Stomach (tissue), 8 donors: ENCODE measurements at regions not wholly inside any gene's neighbourhood (a gene's known extent, or its start where the extent isn't known, plus 50 kb on each side); places are given as distances from the start of the nearest gene placed in this dataset.

ENCODE experiments used
- DNase-seq, 2 donors: peaks; one replicate each; pipeline versions ENCODE4 v3.0.0 to v3.0.0-alpha.2; 2013 to 2019
- H3K27ac ChIP-seq, 5 donors: fragments of 200-600 bp in 4 of 5; sonication (generic) in 4 of 5; one replicate each; pipeline ENCODE4 v1.5.1; 2013 to 2019; ENCODE audit warnings: mild to moderate bottlenecking in 1 of 5, moderate library complexity in 1 of 5
- H3K27me3 ChIP-seq, 3 donors: fragments of 200-600 bp; sonication (generic); one replicate each; pipeline ENCODE4 v1.5.1; 2017 to 2019; ENCODE audit warnings: mixed run types in 1 of 3
- H3K36me3 ChIP-seq, 4 donors: fragments of 200-600 bp; sonication (generic); 1 replicate in 3 of 4; 2 replicates in 1 of 4; pipeline ENCODE4 v1.5.1; 2016 to 2019
- H3K4me1 ChIP-seq, 4 donors: fragments of 200-600 bp; sonication (generic); one replicate each; pipeline ENCODE4 v1.5.1; 2016 to 2019
- H3K4me3 ChIP-seq, 4 donors: fragments of 200-600 bp; sonication (generic) in 3 of 4; one replicate each; pipeline ENCODE4 v1.5.1; 2016 to 2019; ENCODE audit warnings: mild to moderate bottlenecking in 1 of 4
- H3K9me3 ChIP-seq, 4 donors: fragments of 200-600 bp; sonication (generic); one replicate each; pipeline ENCODE4 v1.5.1; 2016 to 2019
- CTCF ChIP-seq, 7 experiments: fragments of 450-650 bp in 4 of 7; fragments of 200-600 bp in 3 of 7; sonication (generic) in 3 of 7; IDR thresholded peaks; one replicate each; pipeline ENCODE4 v1.5.1; 2016 to 2019; ENCODE audit warnings: antibody characterized with exemption in 7 of 7, control low read depth in 2 of 7, mild to moderate bottlenecking in 1 of 7
- EP300 ChIP-seq: sonication (generic); formaldehyde crosslinking; IDR thresholded peaks from one replicate; pipeline ENCODE4 v1.6.1; 2017; ENCODE audit warnings: antibody characterized with exemption
- POLR2A ChIP-seq, 4 donors: fragments of 450-650 bp; IDR thresholded peaks; one replicate each; pipeline ENCODE4 v1.6.1; 2016; ENCODE audit warnings: antibody characterized with exemption in 4 of 4, control low read depth in 2 of 4, mild to moderate bottlenecking in 1 of 4, moderate library complexity in 1 of 4
- POLR2AphosphoS5 ChIP-seq, 3 donors: sonication (generic); formaldehyde crosslinking; IDR thresholded peaks; one replicate each; pipeline ENCODE4 v1.6.1; 2016; ENCODE audit warnings: antibody characterized with exemption in 3 of 3
- WGBS, 5 donors: extraction: QIAGEN DNeasy Blood & Tissue Kit in 3 of 5; methylation state at CpG; one replicate each; pipeline versions ENCODE4 v1.1.5 to v1.1.7; 2013 to 2018; 5-methylcytosine and 5-hydroxymethylcytosine counted together
- intact Hi-C: fragments of 100-400 bp; cut with DNase I; formaldehyde crosslinking; loops from one replicate; pipeline ENCODE4 v1.15.1; 2023; ENCODE audit warnings: low total_unique reads
- donor health status: healthy with polysubstance abuse.
- donor health status: Bipolar disorder and iron deficiency.
- donor health status: healthy.

GRCh38 chr14:98229656-98230366 lies 1042.2 kb downstream of the BCL11B start:
- DNase-seq: no peak
- Histone ChIP-seq H3K4me3 (no peak overlapping the region), H3K4me1 (no peaks in the 10 kb centered on the region), H3K9me3 (no peaks in the 10 kb centered on the region), H3K36me3 (no peaks in the 10 kb centered on the region), H3K27ac (no peak overlapping the region), H3K27me3 (peaks cover 0 to 3% (median 0%) of the 10 kb centered on the region in 3 donors)
- intact Hi-C loops: no loop called here
- WGBS, 5 donors: 58 to 71% (median 64%) methylated on average over 12 of the region's 12 CpGs
- no peak for TF ChIP-seq POLR2AphosphoS5 (IDR thresholded peaks at IDR 0.05)
- TF ChIP-seq POLR2A (IDR thresholded peaks at IDR 0.05): no peak
- no peak for TF ChIP-seq CTCF (IDR thresholded peaks at IDR 0.05)
- TF ChIP-seq EP300: no peak

GRCh38 chr14:98230411-98230810 lies 1041.6 kb downstream of the BCL11B start:
- Histone ChIP-seq H3K36me3 (no peaks in the 10 kb centered on the region), H3K4me1 (no peaks in the 10 kb centered on the region), H3K9me3 (no peaks in the 10 kb centered on the region), H3K4me3 (no peak overlapping the region), H3K27ac (no peak overlapping the region), H3K27me3 (peaks cover 0 to 3% (median 0%) of the 10 kb centered on the region in 3 donors)
- 67 to 88% (median 82%) methylated on average over 7 of the region's 7 CpGs for WGBS, 5 donors
- intact Hi-C loops: no loop called here
- TF ChIP-seq POLR2AphosphoS5 (IDR thresholded peaks at IDR 0.05) (no peak), CTCF (IDR thresholded peaks at IDR 0.05) (no peak), POLR2A (IDR thresholded peaks at IDR 0.05) (no peak), EP300 (no peak)
- no peak for DNase-seq

GRCh38 chr14:98231210-98231609 lies 1040.8 kb downstream of the BCL11B start:
- 79 to 87% (median 85%) methylated on average over 1 to 2 of the region's 2 CpGs for WGBS, 5 donors
- no peak overlapping the region for H3K4me3 ChIP-seq
- intact Hi-C loops: no loop called here

GRCh38 chr14:98233656-98234055 lies 1038.3 kb downstream of the BCL11B start:
- no peaks in the 10 kb centered on the region for H3K9me3 ChIP-seq
- H3K4me3 ChIP-seq: no peak overlapping the region
- no peaks in the 10 kb centered on the region for H3K36me3 ChIP-seq
- intact Hi-C loops: no loop called here
- 54 to 68% (median 61%) methylated on average over 6 of the region's 6 CpGs for WGBS, 5 donors
- no peaks in the 10 kb centered on the region for H3K4me1 ChIP-seq
- H3K27ac ChIP-seq: no peak overlapping the region
- H3K27me3 ChIP-seq: peaks cover 0 to 3% (median 0%) of the 10 kb centered on the region in 3 donors
- no peak for TF ChIP-seq POLR2AphosphoS5 (IDR thresholded peaks at IDR 0.05)
- TF ChIP-seq EP300: no peak
- no peak for TF ChIP-seq POLR2A (IDR thresholded peaks at IDR 0.05)
- TF ChIP-seq CTCF (IDR thresholded peaks at IDR 0.05): no peak
- no peak for DNase-seq

More at GRCh38 chr14:98231210-98231609, 1040.8 kb downstream of the BCL11B start:
- Histone ChIP-seq H3K36me3 (no peaks in the 10 kb centered on the region), H3K9me3 (no peaks in the 10 kb centered on the region), H3K4me1 (no peaks in the 10 kb centered on the region), H3K27me3 (peaks cover 0 to 3% (median 0%) of the 10 kb centered on the region in 3 donors), H3K27ac (no peak overlapping the region)
- DNase-seq: no peak
- no peak for TF ChIP-seq POLR2AphosphoS5 (IDR thresholded peaks at IDR 0.05)
- TF ChIP-seq POLR2A (IDR thresholded peaks at IDR 0.05): no peak
- no peak for TF ChIP-seq CTCF (IDR thresholded peaks at IDR 0.05)
- no peak for TF ChIP-seq EP300
